Stomach (tissue), 4 donors: ENCODE measurements at regions not wholly inside any gene's neighbourhood (a gene's known extent, or its start where the extent isn't known, plus 50 kb on each side); places are given as distances from the start of the nearest gene placed in this dataset.

ENCODE experiments used
- CTCF ChIP-seq, 7 experiments: fragments of 450-650 bp in 4 of 7; fragments of 200-600 bp in 3 of 7; sonication (generic) in 3 of 7; IDR thresholded peaks; one replicate each; pipeline ENCODE4 v1.5.1; 2016 to 2019; ENCODE audit warnings: antibody characterized with exemption in 7 of 7, control low read depth in 2 of 7, mild to moderate bottlenecking in 1 of 7
- POLR2A ChIP-seq, 4 donors: fragments of 450-650 bp; IDR thresholded peaks; one replicate each; pipeline ENCODE4 v1.6.1; 2016; ENCODE audit warnings: antibody characterized with exemption in 4 of 4, control low read depth in 2 of 4, mild to moderate bottlenecking in 1 of 4, moderate library complexity in 1 of 4
- POLR2AphosphoS5 ChIP-seq, 3 donors: sonication (generic); formaldehyde crosslinking; IDR thresholded peaks; one replicate each; pipeline ENCODE4 v1.6.1; 2016; ENCODE audit warnings: antibody characterized with exemption in 3 of 3

GRCh38 chr1:30348147-30348546 lies 375.2 kb downstream of the MATN1 start:
- TF ChIP-seq POLR2AphosphoS5 (IDR thresholded peaks at IDR 0.05) (no peak), CTCF (IDR thresholded peaks at IDR 0.05) (no peak), POLR2A (IDR thresholded peaks at IDR 0.05) (no peak)
